Limb (tissue), 2 donors: ENCODE measurements at regions not wholly inside any gene's neighbourhood (a gene's known extent, or its start where the extent isn't known, plus 50 kb on each side); places are given as distances from the start of the nearest gene placed in this dataset.

Experiments used
- DNase-seq, 2 donors: peaks; one replicate each; pipeline ENCODE4 v3.0.0-alpha.2; 2016; ENCODE audit errors: extremely low spot score in 2 of 2

DNA sequence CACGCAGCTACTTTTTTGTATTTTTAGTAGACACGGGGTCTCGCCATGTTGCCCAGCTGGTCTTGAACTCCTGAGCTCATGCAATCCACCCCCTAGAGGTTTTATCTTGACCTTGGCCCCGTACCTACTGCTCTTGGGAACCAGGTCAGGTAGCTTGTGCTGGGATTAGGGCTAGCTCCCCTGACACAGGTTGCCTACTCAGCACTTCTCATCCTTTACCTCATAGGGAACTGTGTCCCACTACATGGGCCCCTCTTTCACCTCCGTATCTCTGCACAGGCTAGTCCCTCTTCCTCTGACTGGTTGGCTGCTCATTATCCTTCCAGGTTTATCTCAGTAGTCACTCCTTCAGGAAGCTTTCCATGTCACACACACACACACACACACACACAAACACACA lies 58.0 kb upstream of the ITPRID1 start:
- DNase-seq = no peak

DNA sequence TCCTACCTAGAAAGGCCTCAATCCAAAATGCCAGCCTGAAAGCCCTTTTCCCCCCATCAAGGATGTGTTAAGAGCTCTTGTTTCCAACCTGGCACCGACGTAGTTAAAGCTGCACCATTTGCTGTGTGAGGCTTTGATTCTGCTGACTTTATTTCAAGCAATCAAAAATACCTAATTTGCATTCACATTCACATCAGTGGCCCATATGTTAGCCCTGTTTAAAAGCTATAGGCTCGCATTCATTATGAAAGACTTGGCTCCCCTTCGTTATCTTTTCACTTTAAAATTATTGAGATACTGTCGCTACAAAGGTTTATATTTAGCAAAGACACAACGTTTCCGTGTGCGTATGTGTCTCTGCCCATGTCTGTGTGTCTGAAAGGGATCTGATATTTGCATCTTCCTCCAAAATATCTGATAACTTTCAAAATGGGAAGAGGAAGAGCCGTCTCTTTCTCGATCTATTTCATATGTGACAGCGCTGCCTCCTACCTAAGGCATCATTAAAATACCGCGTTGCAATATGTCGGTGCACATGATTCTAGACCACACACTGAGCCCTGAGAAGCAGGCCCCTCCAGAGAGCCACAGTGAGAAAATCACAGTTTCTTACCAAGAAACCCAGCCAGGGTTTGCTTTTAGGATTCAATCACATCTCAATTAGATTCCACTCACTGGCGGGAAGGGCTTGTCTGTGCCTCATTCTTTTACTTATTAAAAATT lies 57.1 kb upstream of the ITPRID1 start:
- DNase-seq = no peak

DNA sequence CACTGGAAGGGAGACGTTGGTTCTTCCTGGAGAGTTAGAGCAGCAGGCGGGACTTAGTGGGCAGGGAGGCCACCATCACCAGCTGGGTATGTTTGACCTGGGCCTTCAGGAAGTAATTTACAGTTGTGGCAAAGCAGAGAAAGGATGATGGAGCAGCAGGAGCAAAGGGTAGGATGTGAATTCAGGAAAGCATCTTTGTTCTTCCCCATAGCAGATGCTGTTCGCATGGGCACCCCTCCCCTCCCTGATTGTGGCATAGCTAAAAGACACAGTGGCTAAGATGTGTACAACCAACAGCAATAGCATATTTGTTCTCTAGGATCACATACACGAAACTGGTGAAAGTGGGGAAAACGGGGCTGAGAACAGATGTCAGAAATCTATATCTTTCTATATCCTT lies 56.3 kb upstream of the ITPRID1 start:
- no peak for DNase-seq

DNA sequence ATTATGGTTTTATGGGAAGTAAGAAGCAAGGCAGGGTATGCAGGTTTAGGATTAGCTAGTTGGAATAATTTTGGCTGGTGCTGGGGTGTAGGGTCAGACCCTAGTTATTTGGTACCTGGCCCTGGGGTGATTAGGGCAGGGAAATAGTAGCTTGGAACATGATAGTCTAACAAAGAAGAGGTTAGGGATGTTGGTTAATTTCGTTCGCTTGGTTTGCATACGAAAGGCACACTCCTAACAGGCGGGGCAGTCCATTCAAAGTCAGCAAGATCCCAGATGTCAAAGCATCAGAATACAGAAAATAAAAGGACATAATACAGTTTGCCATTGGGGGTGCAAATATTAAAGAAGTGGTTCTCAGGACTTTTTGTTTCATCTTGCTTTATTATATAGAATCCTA lies 55.7 kb upstream of the ITPRID1 start:
- DNase-seq = no peak

DNA sequence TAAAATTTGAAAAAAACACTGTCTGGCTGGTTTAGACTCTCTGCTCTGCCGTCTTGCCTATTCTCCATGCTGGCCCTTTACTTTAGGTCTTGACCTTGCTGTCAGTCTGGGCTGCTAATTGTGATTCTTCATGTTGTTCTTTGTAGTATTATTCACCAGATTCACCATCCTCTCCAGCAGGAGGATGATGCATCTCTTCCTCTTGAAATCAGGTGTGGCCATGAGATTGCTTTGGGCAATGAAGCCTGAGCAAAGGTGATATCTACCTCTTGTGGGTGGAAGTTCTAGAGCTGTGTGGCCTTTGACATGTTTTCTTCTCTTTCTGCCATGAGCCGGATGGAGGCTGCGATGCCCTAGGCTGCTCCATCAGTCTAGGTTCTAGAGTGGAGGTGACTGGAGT lies 51.3 kb upstream of the ITPRID1 start:
- DNase-seq = no peak
